Loucy (cell line): ENCODE measurements at regions not wholly inside any gene's neighbourhood (a gene's known extent, or its start where the extent isn't known, plus 50 kb on each side); places are given as distances from the start of the nearest gene placed in this dataset.

ENCODE experiments used
- CTCF ChIP-seq: fragments of 200-600 bp; sonication (generic); conservative IDR thresholded peaks from 2 replicates; pipeline ENCODE4 v1.5.1; 2014; ENCODE audit warnings: mild to moderate bottlenecking, antibody characterized with exemption, low read length
- EZH2phosphoT487 ChIP-seq: fragments of 200-600 bp; IDR thresholded peaks from 2 replicates; pipeline ENCODE4 v1.6.1; 2018; ENCODE audit warnings: antibody characterized with exemption, mild to moderate bottlenecking, moderate library complexity, borderline replicate concordance

- TF ChIP-seq CTCF (no peak), EZH2phosphoT487 (no peak)
Observed at GRCh38 chr18:11380968-11381367, 228.4 kb upstream of the SLC35G4 start.
